NCI-H748 treated with DMSO at 0.1 percent for 48 hours (cell line): ENCODE measurements at regions not wholly inside any gene's neighbourhood (a gene's known extent, or its start where the extent isn't known, plus 50 kb on each side); places are given as distances from the start of the nearest gene placed in this dataset.
"Not testable (repeated sequence)": the region's sequence is repeated elsewhere in the genome, so short reads cannot be mapped to it uniquely, and the experiment has no call there.

Experiments used
- DNase-seq: peaks from one replicate; lab custom pipeline; 2025; lab: John Stamatoyannopoulos, UW

- no peak for DNase-seq
Measured at GRCh38 chrX:39043838-39044550, 242.7 kb downstream of the MID1IP1 start.

- DNase-seq: no peak
Measured at GRCh38 chrX:39047174-39047573, 245.9 kb downstream of the MID1IP1 start.

GRCh38 chrX:39049975-39050374 is 248.7 kb downstream of the MID1IP1 start:
- no peak for DNase-seq

GRCh38 chrX:39050427-39050826 is 249.2 kb downstream of the MID1IP1 start:
- no peak for DNase-seq

- no peak for DNase-seq
Measured at GRCh38 chrX:39052751-39053150, 251.5 kb downstream of the MID1IP1 start.

- DNase-seq: no peak
Measured at GRCh38 chrX:39058724-39059123, 257.5 kb downstream of the MID1IP1 start.

- DNase-seq: no peak
Measured at GRCh38 chrX:39059866-39060265, 258.6 kb downstream of the MID1IP1 start.

GRCh38 chrX:39063037-39063436 is 261.8 kb downstream of the MID1IP1 start:
- DNase-seq: peak; percentile 16

- no peak for DNase-seq
Measured at GRCh38 chrX:39063702-39064101, 262.4 kb downstream of the MID1IP1 start.

- peak; percentile 75 for DNase-seq
Measured at GRCh38 chrX:39065051-39065871, 264.0 kb downstream of the MID1IP1 start.

GRCh38 chrX:39067866-39068265 is 266.6 kb downstream of the MID1IP1 start:
- DNase-seq: no peak

GRCh38 chrX:39068634-39069033 is 267.4 kb downstream of the MID1IP1 start:
- not testable (repeated sequence) for DNase-seq

GRCh38 chrX:39070009-39070408 is 268.8 kb downstream of the MID1IP1 start:
- no peak for DNase-seq

GRCh38 chrX:39073131-39073530 is 271.9 kb downstream of the MID1IP1 start:
- DNase-seq: no peak

- DNase-seq: no peak
Measured at GRCh38 chrX:39096599-39096998, 295.3 kb downstream of the MID1IP1 start.

GRCh38 chrX:39104745-39105144 is 303.5 kb downstream of the MID1IP1 start:
- no peak for DNase-seq

GRCh38 chrX:39112143-39112542 is 310.9 kb downstream of the MID1IP1 start:
- DNase-seq: no peak

- no peak for DNase-seq
Measured at GRCh38 chrX:39115166-39115565, 313.9 kb downstream of the MID1IP1 start.

GRCh38 chrX:39117101-39117500 is 315.8 kb downstream of the MID1IP1 start:
- DNase-seq: no peak

- DNase-seq: no peak
Measured at GRCh38 chrX:39121903-39122302, 320.6 kb downstream of the MID1IP1 start.

- DNase-seq: no peak
Measured at GRCh38 chrX:39125834-39126233, 324.6 kb downstream of the MID1IP1 start.

- DNase-seq: no peak
Measured at GRCh38 chrX:39133971-39134370, 332.7 kb downstream of the MID1IP1 start.

GRCh38 chrX:39137363-39137954 is 336.2 kb downstream of the MID1IP1 start:
- no peak for DNase-seq
